Chondrocyte (in vitro differentiated cells): ENCODE measurements at regions not wholly inside any gene's neighbourhood (a gene's known extent, or its start where the extent isn't known, plus 50 kb on each side); places are given as distances from the start of the nearest gene placed in this dataset.

Experiments
- DNase-seq: peaks from one replicate; pipeline ENCODE4 v3.0.0; 2021; ENCODE audit warnings: mixed read lengths, low spot score
- H3K27ac Mint-ChIP-seq: one replicate; pipeline ENCODE4 v1.8.0; 2021; ENCODE audit warnings: mild to moderate bottlenecking, moderate library complexity, mixed read lengths; ENCODE audit not compliant: unreplicated experiment
- H3K27me3 Mint-ChIP-seq: 2 replicates; pipeline ENCODE4 v1.8.0; 2021; ENCODE audit warnings: low read depth, mixed read lengths
- H3K36me3 Mint-ChIP-seq: 2 replicates; pipeline ENCODE4 v1.8.0; 2021; ENCODE audit warnings: low read depth, mixed read lengths
- H3K4me1 Mint-ChIP-seq: 2 replicates; pipeline ENCODE4 v1.8.0; 2021; ENCODE audit warnings: low read depth, mild to moderate bottlenecking, mixed read lengths
- H3K4me3 Mint-ChIP-seq: one replicate; pipeline ENCODE4 v1.8.0; 2021; ENCODE audit warnings: mild to moderate bottlenecking, moderate library complexity, mixed read lengths; ENCODE audit not compliant: unreplicated experiment
- H3K9me3 Mint-ChIP-seq: 2 replicates; pipeline ENCODE4 v1.8.0; 2021; ENCODE audit warnings: low read depth, mixed read lengths
- TF ChIP-seq, protein P1 (sequence below): fragments of 200-600 bp; sonication (generic); IDR thresholded peaks from 2 replicates; pipeline ENCODE4 v1.5.0; 2021; ENCODE audit warnings: antibody characterized with exemption, mild to moderate bottlenecking, moderate library complexity

DNA sequence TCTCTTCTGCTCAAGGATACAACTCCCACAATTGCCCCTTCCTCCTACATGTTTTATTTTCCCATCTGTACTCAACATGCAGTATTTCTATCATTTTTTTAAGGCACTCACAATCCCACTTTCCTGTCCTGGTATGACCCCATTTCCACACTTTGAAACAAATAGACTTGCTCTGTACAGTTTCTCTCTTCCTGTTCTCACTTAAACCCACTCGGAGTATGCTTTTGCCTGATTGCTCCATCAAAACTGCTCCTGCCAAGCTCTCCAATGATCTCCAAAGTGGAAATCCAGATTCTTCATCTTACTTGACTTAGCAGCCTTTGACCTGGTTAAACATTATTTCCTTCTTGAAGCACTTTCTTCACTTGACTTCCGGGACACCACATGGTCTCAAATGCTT is 384.5 kb downstream of the SEC23A start:
- TF ChIP-seq, protein P1, sequence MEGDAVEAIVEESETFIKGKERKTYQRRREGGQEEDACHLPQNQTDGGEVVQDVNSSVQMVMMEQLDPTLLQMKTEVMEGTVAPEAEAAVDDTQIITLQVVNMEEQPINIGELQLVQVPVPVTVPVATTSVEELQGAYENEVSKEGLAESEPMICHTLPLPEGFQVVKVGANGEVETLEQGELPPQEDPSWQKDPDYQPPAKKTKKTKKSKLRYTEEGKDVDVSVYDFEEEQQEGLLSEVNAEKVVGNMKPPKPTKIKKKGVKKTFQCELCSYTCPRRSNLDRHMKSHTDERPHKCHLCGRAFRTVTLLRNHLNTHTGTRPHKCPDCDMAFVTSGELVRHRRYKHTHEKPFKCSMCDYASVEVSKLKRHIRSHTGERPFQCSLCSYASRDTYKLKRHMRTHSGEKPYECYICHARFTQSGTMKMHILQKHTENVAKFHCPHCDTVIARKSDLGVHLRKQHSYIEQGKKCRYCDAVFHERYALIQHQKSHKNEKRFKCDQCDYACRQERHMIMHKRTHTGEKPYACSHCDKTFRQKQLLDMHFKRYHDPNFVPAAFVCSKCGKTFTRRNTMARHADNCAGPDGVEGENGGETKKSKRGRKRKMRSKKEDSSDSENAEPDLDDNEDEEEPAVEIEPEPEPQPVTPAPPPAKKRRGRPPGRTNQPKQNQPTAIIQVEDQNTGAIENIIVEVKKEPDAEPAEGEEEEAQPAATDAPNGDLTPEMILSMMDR = no peak
- Mint-ChIP-seq H3K36me3 (no peaks in the 10 kb centered on the region), H3K4me3 (no peak overlapping the region), H3K4me1 (no peaks in the 10 kb centered on the region), H3K27me3 (peaks cover 16% of the 10 kb centered on the region), H3K27ac (no peak overlapping the region), H3K9me3 (no peaks in the 10 kb centered on the region)
- no peak for DNase-seq

DNA sequence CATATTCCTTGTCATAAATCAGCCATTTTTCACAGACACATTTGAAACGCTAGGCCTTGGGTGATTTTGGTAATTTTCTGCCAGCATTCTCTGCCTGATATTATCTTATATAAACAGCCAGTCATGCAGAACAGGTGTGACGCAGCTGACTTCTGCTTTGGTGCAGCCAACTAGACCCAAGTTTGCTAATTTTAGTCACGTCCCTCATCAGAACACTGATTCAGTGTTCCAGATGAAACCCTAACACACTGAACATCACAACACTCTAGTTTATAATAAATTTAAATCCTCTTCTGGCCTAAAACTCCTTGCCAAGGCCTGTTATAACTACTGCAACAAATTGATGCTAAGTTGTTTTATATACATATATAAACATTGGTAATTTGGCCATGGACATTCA is 386.1 kb downstream of the SEC23A start:
- TF ChIP-seq, protein P1 = no peak
- no peaks in the 10 kb centered on the region for H3K36me3 Mint-ChIP-seq
- DNase-seq = no peak
- H3K9me3 Mint-ChIP-seq = no peaks in the 10 kb centered on the region
- H3K4me1 Mint-ChIP-seq = no peaks in the 10 kb centered on the region
- H3K27ac Mint-ChIP-seq = no peak overlapping the region
- H3K27me3 Mint-ChIP-seq = peaks cover 15% of the 10 kb centered on the region
- H3K4me3 Mint-ChIP-seq = no peak overlapping the region

DNA sequence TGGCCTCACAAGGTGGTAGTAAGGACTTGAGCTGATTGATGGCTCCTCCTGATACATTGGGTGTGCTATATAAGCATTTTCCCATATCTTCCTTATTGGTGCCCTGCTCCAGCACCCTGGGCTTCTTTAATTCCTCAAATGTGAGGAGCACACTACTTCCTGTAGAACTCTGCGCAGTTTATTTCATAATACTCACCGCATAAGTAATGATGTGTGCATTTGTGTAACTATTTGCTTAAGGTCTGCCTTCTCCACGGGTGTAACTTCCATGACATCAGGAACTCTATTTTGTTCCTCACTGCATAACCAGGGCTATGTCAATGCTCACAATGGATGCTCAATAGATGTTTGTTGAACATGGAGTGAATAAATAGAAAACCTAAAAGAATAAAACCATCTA is 392.2 kb downstream of the SEC23A start:
- Mint-ChIP-seq H3K9me3 (no peaks in the 10 kb centered on the region), H3K36me3 (no peaks in the 10 kb centered on the region), H3K4me3 (no peak overlapping the region), H3K27me3 (peaks cover 5% of the 10 kb centered on the region), H3K27ac (no peak overlapping the region), H3K4me1 (no peaks in the 10 kb centered on the region)
- TF ChIP-seq, protein P1 = no peak
- no peak for DNase-seq

DNA sequence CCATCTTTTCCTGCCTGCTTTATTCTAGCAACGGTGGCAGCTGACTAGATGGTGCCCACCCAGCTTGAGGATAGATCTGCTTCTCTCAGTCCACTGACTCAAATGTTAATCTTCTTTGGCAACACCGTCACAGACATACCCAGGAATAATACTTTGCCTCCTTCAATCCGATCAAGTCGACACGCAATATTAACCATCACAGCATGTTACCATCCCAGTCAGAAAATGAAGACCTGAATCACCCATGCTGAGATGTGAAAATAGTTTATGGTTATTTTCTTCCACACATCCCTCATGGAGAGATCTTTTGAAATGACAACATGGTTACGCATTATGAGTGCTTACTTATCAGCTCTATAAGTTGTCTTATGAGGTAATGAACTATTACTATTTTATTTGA is 392.8 kb downstream of the SEC23A start:
- H3K4me1 Mint-ChIP-seq = no peaks in the 10 kb centered on the region
- no peak overlapping the region for H3K27ac Mint-ChIP-seq
- H3K4me3 Mint-ChIP-seq = no peak overlapping the region
- DNase-seq = no peak
- peaks cover 8% of the 10 kb centered on the region for H3K27me3 Mint-ChIP-seq
- H3K9me3 Mint-ChIP-seq = no peaks in the 10 kb centered on the region
- TF ChIP-seq, protein P1 = no peak
- no peaks in the 10 kb centered on the region for H3K36me3 Mint-ChIP-seq

DNA sequence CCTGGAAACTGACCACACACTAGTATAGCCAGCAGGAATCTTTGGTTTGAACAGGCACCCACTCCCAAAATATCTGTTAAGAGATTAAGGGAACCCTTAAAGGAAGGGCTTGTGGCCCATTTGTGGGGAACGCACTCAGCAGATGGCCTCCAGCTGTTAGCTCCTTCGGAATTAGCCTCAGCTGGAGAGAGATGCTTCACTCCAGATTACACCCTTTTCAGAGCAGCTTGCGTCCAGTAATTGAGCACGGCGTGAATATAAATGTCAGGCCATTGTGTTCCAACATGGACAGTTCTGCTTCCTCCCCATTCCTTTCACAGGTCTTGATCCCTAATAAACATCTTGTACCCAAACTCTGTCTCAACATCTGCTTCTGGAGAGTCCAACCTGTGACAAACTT is 397.8 kb downstream of the SEC23A start:
- H3K4me1 Mint-ChIP-seq = no peaks in the 10 kb centered on the region
- TF ChIP-seq, protein P1 = no peak
- H3K27ac Mint-ChIP-seq = no peak overlapping the region
- H3K9me3 Mint-ChIP-seq = peaks cover 3% of the 10 kb centered on the region
- no peak for DNase-seq
- no peak overlapping the region for H3K4me3 Mint-ChIP-seq
- H3K36me3 Mint-ChIP-seq = no peaks in the 10 kb centered on the region
- peaks cover 6% of the 10 kb centered on the region for H3K27me3 Mint-ChIP-seq
